ENCODE measurements at regions not wholly inside any gene's neighbourhood (a gene's known extent, or its start where the extent isn't known, plus 50 kb on each side); places are given as distances from the start of the nearest gene placed in this dataset.

- Histone ChIP-seq H3K9ac (replicated peaks; ENCODE audit: extremely low read depth, insufficient read depth, low read length) (no peak overlapping the region), H3K9me3 (replicated peaks; ENCODE audit: control insufficient read depth, insufficient read depth, low read length) (no peaks in the 10 kb centered on the region), H3K4me1 (ENCODE audit: control insufficient read depth, extremely low read depth, insufficient read depth, low read length) (no peaks in the 10 kb centered on the region), H3K4me2 (ENCODE audit: insufficient read depth, low read length) (no peak overlapping the region), H2AFZ (ENCODE audit: low read depth, low read length) (no peak overlapping the region), H3K27ac (ENCODE audit: insufficient read depth, low read depth, low read length) (no peak overlapping the region), H3K27me3 (ENCODE audit: control insufficient read depth in 2 of 2, insufficient read depth in 2 of 2, low read length in 2 of 2) (peaks cover 18 to 27% of the 10 kb centered on the region in 2 experiments), H3K36me3 (ENCODE audit: control insufficient read depth in 2 of 2, extremely low read depth in 1 of 2, insufficient read depth in 2 of 2, low read length in 2 of 2) (no peaks in the 10 kb centered on the region), H3K79me2 (ENCODE audit: control insufficient read depth, insufficient read depth, low read length) (no peaks in the 10 kb centered on the region), H3K4me3 (replicated peaks in 1 of 3; ENCODE audit: insufficient read depth in 1 of 3, low read depth in 1 of 3, low read length in 3 of 3) (no peak overlapping the region), H3K9me1 (replicated peaks; ENCODE audit: control insufficient read depth, extremely low read depth, insufficient read depth, low read length) (no peaks in the 10 kb centered on the region), H4K20me1 (replicated peaks; ENCODE audit: control insufficient read depth, extremely low read depth, insufficient read depth, low read length) (no peaks in the 10 kb centered on the region)
- FAIRE-seq, result no peak
- DNase-seq (ENCODE audit: low read depth, low spot score), result no peak
- intact Hi-C loops (cut with micrococcal nuclease) (no loop called here), dilution Hi-C loops (cut with MboI; ENCODE audit: extremely low pct_ligation_motif_present, low sequenced_read_pairs) (no loop called here)
- POLR2A ChIA-PET, result no interaction called here
- BruUV-seq (replicated peaks), result no TSS peak
- TF ChIP-seq GATA2 (IDR thresholded peaks at IDR 0.05; ENCODE audit: insufficient read depth, insufficient read length, low read depth, low read length) (no peak), FOS (IDR thresholded peaks at IDR 0.05; ENCODE audit: borderline replicate concordance, insufficient read depth, low read length) (no peak), POLR2AphosphoS5 (IDR thresholded peaks at IDR 0.05; ENCODE audit: insufficient read depth, low read depth, low read length) (no peak), EZH2 (IDR thresholded peaks at IDR 0.05; ENCODE audit: borderline replicate concordance, low read depth, low read length, severe bottlenecking) (no peak), CTCF (IDR thresholded peaks at IDR 0.05; ENCODE audit: extremely low read depth in 1 of 2, insufficient read depth in 1 of 2, low read depth in 1 of 2, low read length in 2 of 2) (no peak), MYC (IDR thresholded peaks at IDR 0.05; ENCODE audit: low read depth, low read length) (no peak), POLR2A (IDR thresholded peaks at IDR 0.05; ENCODE audit: low read depth, low read length) (no peak), JUN (IDR thresholded peaks at IDR 0.05; ENCODE audit: borderline replicate concordance, insufficient read depth, insufficient read length, low read depth) (no peak), MAX (IDR thresholded peaks at IDR 0.05; ENCODE audit: insufficient read depth, insufficient read length) (no peak)
- CTCF ChIA-PET, result no interaction called here
Measured at GRCh38 chr5:74282490-74282889, 358.0 kb downstream of the ENC1 start.

Data from endothelial cell of umbilical vein (primary cell).